ENCODE measurements at regions not wholly inside any gene's neighbourhood (a gene's known extent, or its start where the extent isn't known, plus 50 kb on each side); places are given as distances from the start of the nearest gene placed in this dataset.
A peak's percentile ranks its signal among the peaks of the same experiment; 100 is the strongest.
"Not testable (repeated sequence)": the region's sequence is repeated elsewhere in the genome, so short reads cannot be mapped to it uniquely, and the experiment has no call there.

DNA sequence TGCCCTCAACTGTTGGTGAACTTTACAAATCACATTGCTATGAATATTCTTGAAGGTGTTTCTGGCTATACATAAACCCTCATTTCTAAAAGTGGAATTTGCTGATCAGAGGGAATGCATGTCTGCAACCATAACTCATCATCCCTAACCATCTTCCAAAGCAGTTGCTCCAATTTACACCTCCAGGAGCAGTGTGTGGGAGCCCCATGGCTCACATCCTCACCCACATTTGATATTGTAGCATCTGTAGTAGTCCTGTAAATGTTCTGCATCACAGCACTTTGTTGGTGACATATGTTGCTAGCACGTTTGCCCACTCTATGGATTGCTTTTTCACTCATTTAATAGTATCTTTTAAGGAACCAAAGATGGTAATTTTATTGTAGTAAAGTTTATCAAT is 183.8 kb upstream of the SMLR1 start:
- DNase-seq (ENCODE audit: missing footprints) = no peak
- intact Hi-C loops (cut with DNase I) = no loop called here

DNA sequence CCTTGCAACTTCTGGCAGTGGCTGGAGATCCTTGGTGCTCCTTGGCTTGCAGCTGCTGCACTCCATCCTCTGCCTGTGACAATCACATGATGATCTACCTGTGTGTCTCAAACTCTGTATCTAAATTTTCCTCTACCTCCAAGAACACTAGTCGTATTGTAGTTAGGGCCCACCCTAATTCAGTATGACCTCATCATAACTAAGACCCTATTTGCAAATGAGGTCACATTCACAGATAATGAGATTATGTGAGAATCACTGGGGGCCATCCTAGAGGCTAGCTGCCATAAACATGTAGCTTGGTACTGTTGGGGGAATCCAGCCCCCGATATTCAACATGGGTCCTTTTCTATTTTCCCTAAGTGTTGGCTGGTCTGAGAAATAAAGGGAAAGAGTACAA is 183.0 kb upstream of the SMLR1 start:
- no peak for DNase-seq (ENCODE audit: missing footprints)
- intact Hi-C loops (cut with DNase I) = no loop called here
- no peak for ATAC-seq

More for the DNA sequence above, 183.8 kb upstream of the SMLR1 start:
- no peak for ATAC-seq

DNA sequence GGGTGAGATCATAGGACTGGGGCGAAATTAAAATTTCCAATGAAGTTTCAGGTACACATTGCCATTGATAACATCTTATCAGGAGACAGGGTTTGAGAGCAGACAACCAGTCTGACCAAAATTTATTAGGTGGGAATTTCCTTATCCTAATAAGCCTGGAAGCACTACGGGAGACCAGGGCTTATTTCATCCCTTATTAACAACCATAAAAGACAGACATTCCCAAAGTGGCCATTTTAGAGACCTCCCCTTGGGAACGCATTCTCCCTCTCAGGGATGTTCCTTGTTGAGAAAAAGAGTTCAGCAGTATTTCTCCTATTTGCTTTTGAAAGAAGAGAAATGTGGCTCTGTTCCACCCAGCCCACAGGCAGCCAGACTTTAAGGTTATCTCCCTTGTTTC is 182.4 kb upstream of the SMLR1 start:
- ATAC-seq; DNase-seq (ENCODE audit: missing footprints); intact Hi-C loops (cut with DNase I): not testable (repeated sequence)

DNA sequence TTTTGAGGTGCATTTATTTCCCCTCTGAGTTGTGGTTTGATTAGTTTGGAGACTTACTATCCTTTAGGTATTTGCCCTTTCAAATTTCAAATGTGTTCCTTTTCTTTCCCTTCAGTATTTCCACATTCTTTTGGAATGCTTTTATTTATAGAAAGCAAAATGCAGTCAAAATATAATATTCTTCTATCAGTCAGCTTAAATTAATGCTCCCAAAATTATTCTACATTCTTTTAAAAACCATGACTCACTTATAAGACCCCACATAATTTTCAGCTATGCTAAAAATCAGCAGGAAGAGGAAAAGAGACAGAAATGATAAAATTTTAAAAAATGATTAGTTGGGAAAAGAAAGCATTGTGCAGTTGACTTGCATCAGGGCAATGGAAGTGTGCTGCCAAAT is 180.0 kb upstream of the SMLR1 start:
- DNase-seq (ENCODE audit: missing footprints) (no peak), ATAC-seq (no peak)
- intact Hi-C loops (cut with DNase I) = no loop called here

DNA sequence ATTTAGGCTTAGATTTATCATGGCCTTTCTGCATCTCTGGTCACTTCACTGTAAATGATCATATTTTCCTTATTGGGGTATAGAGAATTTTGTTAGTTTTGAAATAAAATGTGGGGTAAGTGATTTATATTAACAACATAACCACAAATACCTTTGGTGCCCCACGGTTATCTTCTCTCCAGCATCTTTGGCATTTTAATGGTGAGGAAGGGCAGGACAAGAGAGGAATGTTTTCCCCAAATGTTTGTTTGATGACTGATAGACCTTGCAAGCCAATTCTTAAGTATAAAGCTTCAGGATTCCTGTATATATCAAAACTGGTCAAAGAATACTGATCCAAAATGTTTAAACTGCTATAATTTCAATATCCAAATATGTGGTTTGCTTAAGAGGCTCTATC is 171.6 kb upstream of the SMLR1 start:
- ATAC-seq = no peak
- no peak for DNase-seq (ENCODE audit: missing footprints)
- intact Hi-C loops (cut with DNase I) = no loop called here

DNA sequence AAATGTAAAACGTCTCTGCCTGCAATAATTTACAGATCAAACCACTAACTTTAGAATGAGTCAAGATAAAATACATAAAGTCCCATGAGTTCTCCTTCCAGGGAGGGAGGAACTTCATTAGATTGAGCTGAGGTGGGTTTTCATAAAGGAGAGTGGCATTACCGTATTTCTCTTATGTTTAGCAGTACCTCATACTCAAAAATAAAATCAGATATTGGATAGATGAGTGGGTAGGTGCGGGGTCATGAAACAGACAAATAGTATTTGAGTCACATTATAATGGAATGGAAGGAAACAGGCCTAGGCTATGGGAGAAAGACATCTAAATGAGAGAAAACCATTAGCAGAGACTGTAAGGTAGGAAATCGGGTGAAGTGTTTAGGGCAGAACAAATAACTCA is 166.1 kb upstream of the SMLR1 start:
- ATAC-seq (no peak), DNase-seq (ENCODE audit: missing footprints) (no peak)
- intact Hi-C loops (cut with DNase I) = no loop called here

DNA sequence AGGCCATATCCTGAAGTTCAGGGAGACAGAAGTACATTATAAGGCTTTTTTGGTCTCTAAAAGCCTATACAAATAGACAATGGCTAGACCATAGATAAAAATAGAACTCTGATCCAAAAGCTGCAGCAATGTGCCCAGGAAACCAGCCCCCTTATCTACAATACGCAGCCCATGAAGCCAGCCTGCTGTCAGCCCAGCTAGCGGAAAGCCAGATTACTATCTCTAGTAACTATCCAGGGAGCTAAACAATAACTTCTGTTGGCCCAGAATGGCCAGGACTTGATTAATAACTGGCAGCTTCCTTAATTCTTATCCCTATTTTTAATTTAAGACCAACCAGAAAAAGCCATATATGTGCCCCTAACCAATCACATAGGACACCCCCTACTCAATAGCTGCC is 160.4 kb upstream of the SMLR1 start:
- no peak for ATAC-seq
- DNase-seq (ENCODE audit: missing footprints) = no peak
- intact Hi-C loops (cut with DNase I) = no loop called here

DNA sequence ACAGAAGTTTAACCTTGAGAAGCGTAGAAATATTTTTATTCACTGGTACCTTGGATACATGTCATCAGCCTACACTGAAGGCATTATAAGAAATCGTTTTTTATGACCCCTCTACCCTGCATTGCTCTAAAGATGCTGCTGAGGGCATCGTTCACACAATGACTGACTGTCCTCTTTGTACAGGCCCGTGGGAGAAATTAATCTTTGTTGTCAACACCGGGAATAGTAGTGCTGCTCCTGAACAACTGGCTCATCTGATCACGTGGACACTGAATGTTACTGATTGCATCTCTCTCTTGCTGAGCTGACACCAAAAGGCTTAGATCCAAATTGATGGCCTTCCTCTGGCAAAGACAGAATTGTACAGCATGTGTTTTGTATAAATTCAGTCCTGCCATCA is 157.1 kb upstream of the SMLR1 start:
- no peak for ATAC-seq
- intact Hi-C loops (cut with DNase I) = no loop called here
- no peak for DNase-seq (ENCODE audit: missing footprints)

DNA sequence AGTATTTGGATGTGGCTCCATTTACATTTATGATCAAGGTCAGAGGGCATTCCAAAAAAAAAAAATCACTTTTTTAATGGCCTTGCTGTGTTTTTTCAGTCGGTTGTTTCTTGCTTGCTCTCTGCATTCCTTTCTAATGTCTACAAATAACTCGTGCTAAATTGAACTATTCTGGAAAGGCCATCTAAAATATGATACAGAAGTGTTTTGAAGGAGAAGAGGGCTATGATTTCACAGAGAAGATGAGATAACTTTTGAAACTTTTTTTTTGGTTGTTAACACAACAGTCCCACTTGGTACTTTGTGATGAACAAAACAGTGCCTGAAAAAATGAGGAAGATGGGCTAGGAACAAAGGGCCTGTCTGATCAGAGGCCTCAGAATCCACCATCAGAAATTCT is 156.1 kb upstream of the SMLR1 start:
- intact Hi-C loops (cut with DNase I) = no loop called here
- DNase-seq (ENCODE audit: missing footprints) (no peak), ATAC-seq (no peak)

DNA sequence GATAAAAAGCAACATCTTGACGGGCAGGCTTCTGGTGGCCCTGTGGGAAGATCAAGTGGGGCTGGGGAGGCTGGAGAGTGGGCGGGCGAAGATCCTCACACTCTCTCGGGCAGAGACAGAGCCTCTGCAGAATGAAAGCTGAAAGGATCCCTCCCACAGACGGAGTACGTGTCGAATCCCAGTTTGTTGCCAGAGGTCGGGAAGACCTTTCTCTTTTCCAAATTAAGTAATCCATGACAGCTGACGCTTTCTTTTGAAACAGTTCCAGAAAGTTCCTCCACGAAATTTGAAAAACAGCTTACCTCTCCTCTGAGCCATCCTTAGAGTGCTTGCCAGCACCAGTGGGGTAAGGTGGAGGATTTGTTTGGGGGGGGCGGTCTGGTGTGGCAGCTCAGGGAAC is 155.6 kb upstream of the SMLR1 start:
- ATAC-seq (peak; percentile 72), DNase-seq (ENCODE audit: missing footprints) (no peak)
- intact Hi-C loops (cut with DNase I) = no loop called here

DNA sequence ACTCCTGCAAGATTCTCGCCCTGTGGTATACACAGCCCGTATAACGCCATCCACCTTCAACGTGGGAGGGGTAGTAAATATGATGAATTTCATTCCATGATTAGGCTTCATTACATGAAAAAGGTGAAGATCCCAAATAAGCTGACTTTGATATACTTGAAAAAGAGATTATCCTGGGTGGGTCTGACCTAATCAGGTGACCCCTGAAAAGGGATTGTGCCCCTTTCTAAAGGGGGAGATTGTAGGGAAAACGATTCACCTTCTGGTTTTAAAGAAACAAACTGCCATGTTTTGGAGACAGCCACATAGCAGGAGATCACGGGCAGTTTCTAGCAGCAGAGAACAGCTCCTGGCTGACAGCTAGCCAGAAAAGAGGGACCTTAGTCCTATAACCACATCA is 155.1 kb upstream of the SMLR1 start:
- intact Hi-C loops (cut with DNase I) = no loop called here
- ATAC-seq = no peak
- DNase-seq (ENCODE audit: missing footprints) = no peak

DNA sequence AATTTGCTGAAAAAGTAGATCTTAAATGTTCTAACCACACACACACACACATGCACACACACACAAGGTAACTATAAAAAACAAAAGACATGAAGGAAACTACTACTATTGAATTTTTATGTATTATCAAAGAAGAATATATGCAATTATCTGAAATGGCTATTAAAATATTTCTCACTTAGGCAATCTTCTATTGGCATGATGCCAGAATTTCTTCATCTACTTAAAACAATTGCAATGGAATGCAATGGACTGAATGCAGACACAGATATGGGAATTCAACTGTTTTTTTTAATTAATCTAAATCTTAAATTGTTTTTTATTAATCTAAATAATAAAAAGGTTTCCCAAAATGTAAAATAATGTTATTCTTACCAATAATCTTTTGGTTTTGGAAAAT is 152.6 kb upstream of the SMLR1 start:
- intact Hi-C loops (cut with DNase I) = no loop called here
- ATAC-seq (no peak), DNase-seq (ENCODE audit: missing footprints) (no peak)

DNA sequence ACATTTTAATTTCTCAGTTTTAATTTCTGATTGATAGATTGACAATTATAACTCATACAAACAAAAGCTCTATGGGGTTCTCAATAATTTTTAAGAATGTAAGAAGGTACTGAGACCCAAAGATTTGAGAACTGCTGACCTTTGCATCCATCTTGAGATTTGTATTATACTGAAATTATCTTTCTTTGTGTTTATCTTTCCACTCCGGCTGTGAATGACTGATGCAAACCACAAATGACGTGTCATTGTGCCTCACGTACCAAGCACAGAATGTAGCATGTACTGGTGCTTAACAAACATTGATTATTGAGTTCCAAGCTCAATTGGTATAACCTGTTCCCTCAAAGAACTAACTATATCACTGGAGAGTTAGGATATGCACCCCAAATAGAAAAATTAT is 152.1 kb upstream of the SMLR1 start:
- no peak for ATAC-seq
- intact Hi-C loops (cut with DNase I) = no loop called here

DNA sequence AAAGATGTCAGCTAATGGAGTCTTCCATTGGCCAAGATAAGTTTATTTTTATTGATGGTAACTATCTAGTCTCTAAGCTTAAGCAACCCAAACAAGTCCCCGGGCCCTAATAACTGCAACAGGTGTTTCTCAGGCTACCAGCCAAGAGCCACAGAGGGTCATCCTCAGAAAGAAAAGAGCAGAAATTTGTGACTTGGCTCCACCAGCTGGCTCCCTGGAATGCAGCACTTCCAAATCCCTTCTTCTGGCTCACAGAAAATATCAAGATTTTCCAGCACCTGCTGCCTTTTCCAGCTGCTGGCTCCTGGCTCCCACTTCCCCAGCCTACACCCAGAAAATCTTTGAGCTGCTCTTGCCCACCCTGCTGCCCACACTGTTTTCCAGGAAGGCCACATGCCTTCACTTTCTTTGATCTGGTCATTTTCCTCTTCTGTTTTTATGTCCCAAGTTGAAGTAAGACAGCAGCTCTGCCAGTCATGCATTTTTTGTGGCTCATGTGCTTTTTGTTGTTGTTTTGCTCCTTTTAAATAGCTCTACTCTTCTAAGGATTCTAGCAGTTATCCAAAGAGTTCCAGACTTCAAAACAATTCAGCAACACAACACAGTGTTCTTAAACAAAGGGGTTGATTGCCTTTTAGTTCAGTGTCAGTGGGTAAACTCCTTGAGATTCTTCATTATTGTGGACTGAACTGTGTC is 151.0 kb upstream of the SMLR1 start:
- intact Hi-C loops (cut with DNase I) = no loop called here
- ATAC-seq (no peak), DNase-seq (ENCODE audit: missing footprints) (no peak)

More for the DNA sequence above, 152.1 kb upstream of the SMLR1 start:
- no peak for DNase-seq (ENCODE audit: missing footprints)

DNA sequence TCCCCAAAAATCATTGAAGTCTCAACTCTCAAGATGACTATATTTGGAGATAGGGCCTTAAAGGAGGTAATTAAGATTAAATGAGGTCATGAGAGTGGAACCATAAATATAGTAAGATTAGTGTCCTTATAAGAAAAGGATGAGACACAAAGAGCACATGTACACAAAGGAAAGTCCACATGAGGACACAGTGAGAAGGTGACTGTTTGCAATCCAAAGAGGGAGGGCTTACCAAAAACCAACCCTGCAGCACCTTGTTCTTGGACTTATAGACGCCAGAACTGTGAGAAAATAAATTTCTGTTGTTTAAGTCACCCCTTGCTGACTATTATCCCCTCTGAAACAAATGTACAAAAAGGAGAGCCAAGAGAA is 150.4 kb upstream of the SMLR1 start:
- ATAC-seq (no peak), DNase-seq (ENCODE audit: missing footprints) (no peak)
- intact Hi-C loops (cut with DNase I) = no loop called here

DNA sequence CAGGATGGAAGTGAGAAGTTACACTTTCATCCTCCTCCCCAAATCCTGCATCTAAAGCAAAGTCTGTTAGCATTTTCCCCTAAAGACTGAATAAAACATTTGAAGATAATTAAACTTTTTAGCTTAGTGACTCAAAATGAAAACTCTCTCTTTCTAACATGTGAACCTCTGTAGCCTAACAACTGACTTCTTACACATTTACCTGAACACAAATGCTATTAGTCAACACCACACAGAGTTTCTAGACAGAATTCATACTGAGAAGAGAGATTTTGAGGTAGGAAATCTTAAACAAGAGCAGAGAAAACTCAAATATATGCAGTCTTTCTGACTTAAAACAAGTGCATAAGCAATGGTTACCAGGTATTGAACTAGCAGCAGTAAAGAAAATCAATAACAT is 149.9 kb upstream of the SMLR1 start:
- DNase-seq (ENCODE audit: missing footprints) = no peak
- ATAC-seq = no peak
- intact Hi-C loops (cut with DNase I) = no loop called here

DNA sequence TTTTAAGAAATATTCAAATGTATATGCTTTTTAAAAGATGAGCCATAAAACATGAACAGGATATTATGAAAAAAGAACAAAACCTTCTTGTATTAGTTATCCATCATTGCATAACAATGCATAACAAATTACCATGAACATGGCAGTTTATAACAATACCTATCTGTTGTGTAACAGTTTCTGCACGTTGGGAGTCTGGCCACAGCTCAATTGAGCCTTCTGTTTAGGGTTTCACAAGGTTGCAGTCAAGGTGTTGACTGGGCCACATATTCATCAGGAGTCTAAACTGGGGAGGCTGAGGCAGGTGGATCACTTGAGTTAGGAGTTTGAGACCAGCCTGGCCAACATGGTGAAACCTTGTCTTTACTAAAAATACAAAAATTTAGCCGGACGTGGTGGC is 149.4 kb upstream of the SMLR1 start:
- DNase-seq (ENCODE audit: missing footprints) = no peak
- intact Hi-C loops (cut with DNase I) = no loop called here
- ATAC-seq = no peak

DNA sequence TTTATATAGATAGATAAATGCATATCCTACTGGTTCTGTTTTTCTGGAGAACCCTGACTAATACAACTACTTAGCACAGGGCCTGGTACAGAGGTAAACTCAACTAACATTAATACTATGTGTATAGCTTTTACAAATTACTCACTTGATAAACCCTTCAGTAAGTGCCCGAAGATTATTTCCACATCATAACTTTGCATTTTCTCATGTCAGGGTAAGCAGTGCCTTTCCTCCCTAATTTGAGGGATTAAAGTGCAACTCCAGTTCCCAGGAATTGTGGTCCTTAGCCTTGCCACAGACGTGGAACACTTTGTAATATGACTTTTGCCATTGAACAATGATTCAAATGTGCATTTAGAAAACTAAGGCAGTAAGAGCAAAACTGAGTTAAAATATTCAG is 147.5 kb upstream of the SMLR1 start:
- DNase-seq (ENCODE audit: missing footprints) (no peak), ATAC-seq (no peak)
- intact Hi-C loops (cut with DNase I) = no loop called here

DNA sequence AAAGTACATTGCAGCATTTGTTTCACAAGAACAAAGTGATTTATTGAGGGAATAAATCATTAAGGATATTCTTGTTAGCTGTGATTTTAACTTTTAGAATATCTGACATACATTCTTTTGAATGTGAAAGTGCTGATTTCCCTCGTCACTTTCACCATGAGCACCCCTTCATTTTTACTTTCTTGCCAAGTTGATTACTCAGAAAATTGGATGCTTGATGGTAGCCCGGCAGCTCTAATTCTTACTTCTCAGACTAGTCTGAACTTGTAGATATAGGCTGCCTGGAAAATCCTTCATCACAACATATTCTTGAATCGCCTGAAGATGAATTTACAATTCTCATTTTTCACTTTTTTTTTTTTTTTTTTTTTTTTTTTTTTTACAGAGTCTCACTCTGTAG is 147.1 kb upstream of the SMLR1 start:
- DNase-seq (ENCODE audit: missing footprints) (no peak), ATAC-seq (no peak)
- intact Hi-C loops (cut with DNase I) = no loop called here

DNA sequence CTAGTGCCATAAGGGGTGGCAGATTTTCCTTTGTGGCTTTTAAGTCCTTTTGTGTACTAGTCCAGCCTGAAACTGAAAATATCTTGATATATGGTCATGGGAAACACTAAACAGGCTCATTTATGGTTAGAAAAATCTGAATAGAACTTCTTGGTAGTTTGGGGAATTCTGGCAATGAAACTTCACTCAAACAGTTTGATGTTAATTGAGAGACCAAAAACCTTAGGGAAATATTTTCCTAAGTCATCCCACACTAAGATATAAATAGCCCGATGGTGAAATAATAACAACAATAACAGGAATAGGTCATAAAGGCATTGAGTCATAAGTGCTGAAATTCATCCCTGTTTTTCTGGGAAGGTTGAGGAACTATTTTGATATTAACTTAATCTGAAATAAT is 146.2 kb upstream of the SMLR1 start:
- intact Hi-C loops (cut with DNase I) = no loop called here
- ATAC-seq (no peak), DNase-seq (ENCODE audit: missing footprints) (no peak)

DNA sequence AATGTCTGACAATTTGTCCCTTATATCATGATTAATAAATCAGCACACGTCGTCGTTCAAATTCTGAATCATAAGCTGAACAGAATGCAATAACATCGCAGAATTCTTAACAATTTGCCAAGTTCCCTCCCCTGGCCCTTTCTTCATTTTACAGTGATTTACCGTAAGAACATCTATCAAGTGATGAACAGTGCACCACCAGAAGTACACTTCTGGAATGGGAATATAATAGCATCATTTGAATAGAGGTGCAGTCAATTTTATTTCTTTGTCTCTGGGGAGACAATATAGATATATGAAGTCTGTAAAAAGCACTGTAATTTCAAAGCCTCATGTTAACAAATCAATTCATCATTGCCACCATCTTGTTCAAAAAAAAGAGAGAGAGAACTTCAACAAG is 145.1 kb upstream of the SMLR1 start:
- intact Hi-C loops (cut with DNase I) = no loop called here
- no peak for ATAC-seq
- no peak for DNase-seq (ENCODE audit: missing footprints)

Data from Right ventricle myocardium inferior (tissue), 1 donor.